HG03135 (cell line): ENCODE measurements at regions not wholly inside any gene's neighbourhood (a gene's known extent, or its start where the extent isn't known, plus 50 kb on each side); places are given as distances from the start of the nearest gene placed in this dataset.

Source experiments
- ATAC-seq: cut with Tn5 transposase; IDR thresholded peaks from one replicate; pipeline ENCODE4 v1.9.1; 2021; ENCODE audit warnings: mild to moderate bottlenecking, moderate library complexity; ENCODE audit not compliant: unreplicated experiment

DNA sequence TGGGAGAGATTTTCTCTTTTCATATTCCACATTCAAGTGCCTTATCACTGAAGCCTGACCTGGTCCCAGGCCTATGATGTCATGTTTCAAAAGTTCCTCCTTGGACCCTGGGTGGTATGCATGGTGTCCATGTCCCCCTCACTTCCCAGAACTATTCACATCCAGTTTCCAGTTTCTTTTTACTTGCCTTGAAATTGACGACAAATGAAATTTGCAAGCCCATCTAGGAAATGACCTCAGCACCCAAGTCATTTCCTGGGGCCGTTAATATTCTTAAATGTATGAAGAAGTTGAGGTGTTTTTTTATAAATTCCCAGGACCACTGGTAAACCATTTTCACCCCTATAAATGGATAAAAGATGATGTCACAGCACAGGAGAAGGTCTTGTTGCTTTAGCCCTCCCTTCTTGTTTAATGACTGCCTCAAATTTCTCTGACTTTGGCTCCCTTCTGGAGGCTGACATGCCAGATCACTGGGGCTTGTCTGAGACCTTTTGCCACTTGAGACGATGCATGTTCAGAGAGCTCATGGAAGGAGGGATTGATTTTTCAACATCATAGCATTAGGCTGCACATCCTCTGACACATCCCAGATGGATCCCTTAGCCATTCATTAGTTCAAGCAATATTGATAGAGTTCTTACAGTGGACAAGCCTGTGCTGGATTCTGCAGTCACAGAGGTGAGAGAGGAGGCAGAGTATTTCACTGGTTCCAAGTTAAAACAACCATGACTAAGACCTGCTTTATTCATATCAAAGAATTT lies 221.3 kb downstream of the PLPP3 start:
- no peak for ATAC-seq

DNA sequence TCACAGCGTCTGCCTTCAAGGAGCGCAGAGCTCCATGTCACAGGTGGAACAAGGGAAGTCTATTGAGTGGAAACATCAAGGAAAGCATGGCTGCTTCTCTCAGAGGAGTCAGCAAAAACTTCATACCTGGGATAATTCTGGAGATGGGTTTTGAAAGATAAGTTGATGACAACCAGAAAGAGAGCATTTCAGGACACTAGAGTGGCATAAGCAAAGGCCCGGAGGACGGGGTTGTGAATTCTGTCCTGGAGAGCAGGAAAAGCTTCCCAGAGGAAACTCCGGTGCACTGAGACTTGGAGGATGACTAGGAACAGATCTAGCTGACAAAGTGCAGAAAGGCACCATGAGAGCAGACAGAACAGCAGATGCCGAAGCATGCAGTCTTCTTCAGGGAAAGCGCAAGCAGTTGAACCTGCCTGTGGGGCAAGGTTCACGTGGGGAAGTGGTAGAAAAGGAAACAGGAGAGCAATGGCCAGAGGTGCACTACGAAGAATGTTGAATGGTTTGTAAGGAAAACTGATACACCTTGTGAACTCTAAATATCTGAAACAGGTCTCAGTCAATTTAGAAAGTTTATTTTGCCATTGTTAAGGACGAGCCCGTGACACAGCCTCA lies 222.9 kb downstream of the PLPP3 start:
- ATAC-seq = no peak

DNA sequence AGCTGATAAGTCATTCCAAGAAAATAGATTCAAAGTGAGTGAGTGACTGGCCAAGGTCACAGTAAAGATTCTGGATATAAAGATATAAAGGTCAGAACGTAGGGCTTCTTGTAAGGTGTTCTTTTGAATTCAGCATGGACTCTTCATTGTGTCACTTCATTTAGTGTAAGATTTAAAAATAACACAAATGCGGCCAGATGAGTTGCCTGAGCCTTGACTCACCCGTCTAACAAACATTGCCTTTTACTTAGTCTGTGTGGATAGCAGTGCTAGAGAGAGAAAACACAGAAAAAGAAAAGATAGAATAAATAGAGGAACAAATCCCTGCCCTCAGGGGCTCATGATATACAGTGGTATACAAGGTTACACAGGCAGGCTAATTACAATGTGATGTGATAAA lies 223.4 kb downstream of the PLPP3 start:
- no peak for ATAC-seq

DNA sequence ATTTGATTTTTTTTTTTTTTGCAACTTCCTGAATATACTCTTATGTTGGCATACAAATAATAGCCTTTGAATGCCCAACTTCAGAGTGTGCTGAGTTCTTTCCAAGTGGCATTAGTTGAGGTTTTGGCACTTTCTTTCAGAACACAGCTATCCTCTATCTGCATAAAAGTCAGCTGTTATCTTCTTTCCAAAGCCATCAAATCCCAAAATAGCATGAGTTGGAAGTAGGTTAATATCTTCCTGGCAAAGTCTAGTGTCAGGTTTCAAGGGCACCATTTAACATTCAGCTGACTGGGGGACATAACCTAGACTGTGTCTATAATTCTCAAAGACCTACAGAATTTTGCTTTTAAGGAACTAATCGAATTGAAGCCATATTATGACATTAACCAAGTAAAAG lies 223.9 kb downstream of the PLPP3 start:
- no peak for ATAC-seq

DNA sequence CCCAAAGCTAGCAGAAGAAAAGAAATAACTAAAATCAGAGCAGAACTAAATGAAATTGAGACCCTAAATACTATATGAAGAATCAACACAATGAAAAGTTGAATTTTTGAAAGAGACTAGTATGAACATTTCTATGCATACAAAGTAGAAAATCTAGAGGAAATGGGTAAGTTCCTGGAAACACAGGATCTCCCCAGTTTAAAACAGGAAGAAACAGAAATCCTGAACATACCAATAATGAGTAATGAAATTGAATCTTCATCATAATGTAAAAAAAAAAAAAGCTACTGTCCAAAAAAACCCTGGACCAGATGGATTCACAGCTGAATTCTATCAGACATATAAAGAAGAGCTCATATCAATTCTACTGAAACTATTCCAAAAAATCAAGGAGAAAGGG lies 233.5 kb downstream of the PLPP3 start:
- ATAC-seq = no peak

DNA sequence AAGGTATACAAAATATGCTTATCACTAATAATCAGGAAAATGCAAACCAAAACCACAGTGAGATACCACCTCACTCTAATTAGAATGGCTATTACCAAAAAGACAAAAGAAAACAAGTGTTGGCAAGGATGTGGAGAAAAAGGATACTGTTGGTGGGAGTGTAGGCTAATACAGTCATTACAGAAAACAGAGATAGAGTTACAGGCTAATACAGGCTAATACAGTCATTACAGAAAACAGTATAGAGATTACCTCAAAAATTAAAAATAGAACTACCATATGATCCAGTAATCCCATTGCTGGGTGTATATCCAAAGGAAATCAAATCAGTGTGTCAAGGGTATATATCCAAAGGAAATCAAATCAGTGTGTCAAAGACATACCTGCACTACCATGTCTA lies 238.4 kb downstream of the PLPP3 start:
- no peak for ATAC-seq

DNA sequence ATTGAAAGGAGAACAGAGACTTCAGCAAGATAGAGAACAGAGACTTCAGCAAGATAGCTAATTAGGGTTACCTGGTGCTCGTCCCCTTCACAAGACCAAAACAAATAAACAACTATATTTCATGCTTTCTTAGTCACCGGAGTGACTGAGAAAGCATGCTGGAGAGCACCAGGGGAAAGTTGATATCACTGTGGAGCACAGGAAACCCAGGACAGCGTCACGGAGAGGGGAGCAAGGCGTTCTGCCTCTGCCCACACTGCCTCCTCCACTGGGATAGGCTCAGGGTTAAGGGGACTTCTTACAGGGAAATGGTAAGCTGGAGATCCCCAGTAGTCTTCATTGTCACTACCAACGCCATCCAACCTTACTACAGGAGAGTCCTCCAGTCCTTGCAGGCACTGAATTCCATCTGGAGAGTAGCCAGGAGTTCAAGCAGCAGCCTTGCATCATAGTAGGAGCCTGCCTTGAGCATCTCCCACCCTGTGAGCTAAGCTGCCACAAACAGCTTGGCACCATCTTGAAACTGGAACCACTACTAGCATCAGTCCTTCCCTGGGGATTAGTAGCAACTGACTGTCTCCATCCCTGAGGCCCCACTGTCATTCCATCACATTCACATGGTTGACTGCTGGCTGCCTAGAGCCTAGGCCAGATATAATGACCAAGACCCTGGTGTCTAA lies 239.4 kb downstream of the PLPP3 start:
- ATAC-seq = no peak

DNA sequence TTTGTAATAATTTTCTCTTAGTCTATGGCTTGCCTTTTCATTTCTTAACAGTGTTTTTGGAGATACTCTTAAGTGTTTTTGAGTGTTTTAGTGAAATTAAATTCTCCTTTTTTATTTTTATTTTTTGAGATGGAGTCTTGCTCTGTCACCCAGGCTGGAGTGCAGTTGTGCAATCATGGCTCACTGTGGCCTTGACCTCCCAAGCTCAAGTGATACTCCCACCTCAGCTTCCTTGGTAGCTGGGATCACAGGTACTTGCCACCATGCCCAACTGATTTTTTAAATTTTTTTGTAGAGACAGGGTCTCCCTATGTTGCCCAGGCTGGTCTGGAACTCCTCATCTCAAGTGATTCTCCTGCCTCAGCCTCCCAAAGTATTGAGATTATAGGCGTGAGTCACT lies 240.3 kb downstream of the PLPP3 start:
- no peak for ATAC-seq

DNA sequence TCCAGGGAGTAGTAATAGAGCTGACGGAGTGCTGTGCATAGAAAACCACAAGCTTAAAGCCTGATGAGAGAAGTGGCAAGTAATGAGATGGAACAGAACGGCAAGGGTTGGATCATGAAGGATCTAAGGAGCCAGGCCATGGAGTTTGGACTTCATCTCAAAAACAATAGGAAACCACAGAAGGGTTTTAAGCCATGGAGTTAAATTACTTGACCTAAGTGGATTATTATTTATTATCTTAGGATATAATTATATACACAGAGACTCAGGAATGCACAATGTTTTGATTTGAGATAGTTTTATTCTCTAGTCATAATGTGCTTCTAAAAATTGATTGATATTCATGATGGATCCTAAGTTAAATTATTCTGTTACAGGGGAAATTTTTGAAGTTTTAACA lies 242.4 kb downstream of the PLPP3 start:
- ATAC-seq = no peak

DNA sequence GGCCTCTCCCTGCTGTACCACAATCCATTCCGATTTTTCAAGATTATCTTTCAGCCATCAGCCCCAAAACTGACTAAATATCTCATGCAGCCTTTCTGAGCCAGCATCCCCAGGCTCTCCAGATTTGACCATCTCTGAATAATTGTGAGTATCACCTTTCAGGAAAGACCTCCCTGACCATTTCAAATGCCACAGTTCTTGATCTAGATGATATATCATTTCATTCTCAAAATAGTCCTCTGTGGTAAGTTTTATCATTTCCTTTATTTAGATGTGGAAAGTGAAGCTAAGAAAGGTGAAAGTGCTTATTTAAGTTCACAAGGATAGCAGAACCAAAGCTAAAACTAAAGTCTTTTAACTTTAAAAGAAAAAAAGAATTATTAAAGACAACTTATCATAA lies 244.0 kb downstream of the PLPP3 start:
- ATAC-seq = no peak

DNA sequence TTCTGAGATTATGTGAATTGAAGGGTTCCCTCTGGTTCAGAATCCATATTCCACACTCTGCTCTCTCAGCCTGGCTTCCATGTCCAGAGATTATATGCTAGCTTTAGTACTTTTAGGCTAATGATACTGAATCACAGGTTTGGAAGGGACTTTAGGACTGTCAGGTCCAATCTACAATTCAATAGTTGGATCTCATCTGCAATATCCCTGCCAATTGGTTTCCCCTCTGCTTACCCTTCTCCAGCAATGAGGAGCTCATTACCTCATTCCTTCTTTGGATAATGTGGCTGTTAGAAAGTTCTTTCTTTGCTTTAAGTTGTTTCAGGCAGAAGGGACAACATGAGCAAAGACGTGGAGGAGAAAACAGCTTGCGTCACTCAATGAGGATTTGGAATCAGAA lies 245.3 kb downstream of the PLPP3 start:
- ATAC-seq = no peak

DNA sequence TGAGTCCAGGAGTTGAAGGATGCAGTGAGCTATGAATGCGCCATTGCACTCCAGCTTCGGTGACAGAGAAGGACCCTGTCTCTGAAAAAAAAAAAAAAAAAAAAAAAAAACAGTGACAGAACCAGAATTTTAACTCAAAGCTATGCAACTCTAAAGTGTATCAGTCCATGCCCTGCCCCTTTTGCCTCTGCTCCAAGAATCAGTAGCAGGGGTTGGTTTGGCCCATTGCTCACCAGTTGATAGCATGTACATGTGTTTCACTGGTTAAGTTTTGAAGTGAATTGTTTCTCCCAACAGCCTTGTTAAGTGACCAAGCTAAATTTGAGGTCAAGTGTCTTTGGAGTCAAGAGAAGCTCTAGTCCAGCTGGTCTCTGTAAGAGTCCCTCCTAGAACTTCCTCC lies 245.9 kb downstream of the PLPP3 start:
- ATAC-seq = no peak

DNA sequence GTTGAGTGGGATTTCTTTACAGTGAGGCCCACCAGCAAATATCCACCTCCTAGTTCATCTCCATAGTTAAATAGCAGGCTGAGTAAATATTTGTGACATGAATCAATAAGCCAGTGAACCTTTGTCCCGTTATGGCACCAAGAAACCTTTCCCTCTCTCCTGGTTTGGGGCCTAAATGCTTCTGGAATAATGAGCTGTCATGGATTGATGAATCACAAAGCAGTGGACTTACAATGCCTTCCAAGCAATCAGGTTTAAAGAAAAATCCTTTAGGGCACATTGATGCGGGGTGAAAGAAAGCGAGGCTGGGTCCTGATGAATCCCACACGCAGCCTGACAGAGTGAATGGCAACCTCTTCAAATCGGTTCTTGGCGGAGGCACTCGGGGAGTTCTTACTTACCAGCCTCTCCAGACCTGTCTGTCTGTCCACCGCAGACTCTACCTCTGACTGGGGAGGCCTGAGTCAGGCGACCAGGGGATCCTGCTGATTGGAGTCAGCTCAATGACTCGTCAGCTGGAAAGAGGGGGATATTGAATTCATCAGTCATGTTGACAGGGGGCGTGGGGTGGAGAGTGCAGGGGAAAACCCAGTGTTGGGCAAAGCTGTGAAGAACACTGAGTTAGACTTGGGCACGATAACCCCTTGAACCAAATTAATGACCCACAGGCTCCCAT lies 247.3 kb downstream of the PLPP3 start:
- no peak for ATAC-seq

DNA sequence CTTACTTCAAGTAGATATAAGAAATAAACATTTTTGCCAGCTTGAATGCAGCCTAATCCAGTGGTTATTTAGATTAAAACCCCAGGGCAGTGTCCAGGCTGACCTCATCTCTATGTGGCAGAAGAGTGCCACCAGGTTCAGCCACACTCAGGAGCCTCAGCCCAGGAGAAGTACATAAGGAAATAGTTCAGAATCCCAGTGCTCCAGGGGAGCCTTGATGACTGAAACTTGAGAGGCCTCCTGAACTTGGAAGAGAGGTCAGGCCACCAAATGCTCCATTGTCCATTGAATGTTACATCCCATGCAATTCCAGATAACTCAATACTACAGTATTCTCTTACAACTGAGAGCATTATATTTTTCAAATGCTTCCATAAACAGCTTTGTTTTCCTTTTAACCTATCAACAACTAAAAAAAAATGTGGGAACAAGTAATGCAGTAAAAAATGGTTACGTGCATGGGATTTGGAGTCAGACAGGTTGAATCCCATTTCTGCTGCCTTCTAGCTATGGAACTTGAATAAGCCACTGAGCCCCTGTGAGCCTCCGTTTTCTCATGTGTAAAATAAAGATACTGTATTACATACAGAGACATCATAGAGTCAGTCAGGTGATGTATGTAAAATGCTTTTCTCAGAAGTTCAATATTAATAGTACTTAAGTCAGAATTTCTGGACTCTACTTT lies 248.0 kb downstream of the PLPP3 start:
- ATAC-seq = no peak

DNA sequence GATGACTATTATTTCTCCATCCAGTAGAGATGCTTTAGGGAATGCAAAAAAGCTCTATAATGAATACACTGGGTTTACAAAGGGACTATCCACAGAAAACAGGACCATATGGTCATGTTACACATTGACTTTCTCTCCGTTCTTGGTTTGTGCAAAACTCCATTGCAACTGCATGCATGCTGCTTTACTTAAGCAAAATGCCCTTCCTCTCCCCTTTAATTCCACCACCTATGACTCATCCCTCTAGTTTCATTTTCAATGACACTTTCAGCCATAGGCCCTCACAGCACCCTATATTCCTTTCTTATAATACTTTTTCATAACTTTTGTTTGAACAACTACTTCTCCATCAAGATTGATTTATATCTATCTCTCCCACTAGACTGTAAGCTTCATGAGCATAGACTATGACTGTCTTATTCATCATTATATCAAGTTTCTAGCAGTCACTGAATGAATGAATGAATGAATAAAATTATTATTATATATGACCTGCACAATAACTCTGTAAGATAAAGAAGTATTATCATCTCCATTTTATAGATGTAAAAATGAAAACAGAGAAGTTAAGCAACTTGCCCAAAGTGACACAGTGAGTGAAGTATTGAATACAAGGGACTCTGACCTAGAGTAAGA lies 248.9 kb downstream of the PLPP3 start:
- peak; percentile 83 for ATAC-seq

DNA sequence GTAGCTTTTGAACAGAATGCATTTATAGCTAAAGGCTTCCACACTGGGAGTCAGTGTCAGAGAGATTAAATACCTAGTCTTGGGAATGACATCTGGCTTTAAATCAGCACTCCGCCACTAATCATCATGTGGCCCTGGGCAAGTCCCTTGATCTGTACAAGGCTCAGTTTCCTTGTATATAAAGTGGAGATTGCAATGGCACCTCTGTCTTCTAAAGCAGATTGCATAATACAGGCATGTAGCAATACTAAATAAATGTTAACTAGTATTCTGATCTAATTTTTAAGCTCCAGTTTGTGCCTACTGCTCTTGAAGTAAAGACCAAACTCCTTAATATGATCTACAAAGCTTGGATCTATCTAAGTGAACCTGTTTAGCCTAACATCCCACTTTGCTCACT lies 249.4 kb downstream of the PLPP3 start:
- ATAC-seq = peak; percentile 15

DNA sequence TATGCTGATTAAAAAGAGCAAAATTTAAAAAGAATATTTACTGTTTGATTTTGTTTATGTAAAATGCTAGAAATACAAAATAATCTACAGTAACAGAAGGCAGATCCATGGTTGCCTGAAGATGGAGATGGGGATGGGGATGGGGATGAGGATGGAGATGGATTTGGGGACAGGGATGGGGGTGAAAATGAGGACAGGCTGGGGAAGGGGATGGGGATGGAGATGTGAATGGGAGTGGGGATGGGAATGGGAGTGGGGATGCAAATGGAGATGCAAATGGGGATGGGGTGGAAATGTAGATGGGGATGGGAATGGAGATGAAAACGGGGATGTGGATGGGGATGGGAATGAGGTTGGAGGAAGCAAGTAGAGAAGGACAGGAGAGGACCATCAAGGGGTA lies 252.2 kb downstream of the PLPP3 start:
- no peak for ATAC-seq

DNA sequence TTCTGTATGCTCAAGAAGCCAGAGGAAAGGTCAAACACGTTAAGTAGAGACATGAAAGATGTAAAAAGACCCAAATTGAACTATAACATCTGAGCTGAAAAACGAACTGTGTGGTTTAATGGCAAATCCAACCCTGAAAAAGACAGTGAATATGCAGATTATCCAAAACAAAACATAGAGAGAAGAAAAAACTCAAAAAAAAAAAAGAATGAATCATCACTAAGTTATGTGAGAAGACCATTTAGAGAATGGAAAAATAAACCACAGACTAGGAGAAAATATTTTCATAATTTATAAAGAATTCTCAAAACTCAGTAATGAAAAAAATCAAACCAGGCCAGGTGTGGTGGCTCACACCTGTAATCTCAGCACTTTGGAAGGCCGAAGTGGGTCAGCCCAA lies 253.3 kb downstream of the PLPP3 start:
- ATAC-seq = no peak

DNA sequence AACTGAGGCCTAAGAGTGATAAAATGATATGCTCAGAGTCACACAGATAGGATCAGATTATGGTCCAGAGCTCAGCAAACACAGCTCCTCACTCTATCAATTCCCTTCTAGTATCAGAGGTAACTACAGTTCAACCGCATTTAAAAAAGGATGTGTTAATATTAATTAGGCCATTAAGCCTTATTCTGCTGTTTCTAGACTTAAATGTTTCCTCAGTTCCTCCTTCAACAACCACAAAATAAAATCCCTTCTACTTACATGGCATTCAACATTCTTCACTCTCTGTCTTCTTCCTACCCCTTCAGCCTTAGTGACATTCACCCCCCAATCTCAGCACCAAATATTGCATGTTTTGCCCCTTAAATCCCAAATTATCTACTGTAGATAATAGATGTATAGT lies 254.9 kb downstream of the PLPP3 start:
- no peak for ATAC-seq

DNA sequence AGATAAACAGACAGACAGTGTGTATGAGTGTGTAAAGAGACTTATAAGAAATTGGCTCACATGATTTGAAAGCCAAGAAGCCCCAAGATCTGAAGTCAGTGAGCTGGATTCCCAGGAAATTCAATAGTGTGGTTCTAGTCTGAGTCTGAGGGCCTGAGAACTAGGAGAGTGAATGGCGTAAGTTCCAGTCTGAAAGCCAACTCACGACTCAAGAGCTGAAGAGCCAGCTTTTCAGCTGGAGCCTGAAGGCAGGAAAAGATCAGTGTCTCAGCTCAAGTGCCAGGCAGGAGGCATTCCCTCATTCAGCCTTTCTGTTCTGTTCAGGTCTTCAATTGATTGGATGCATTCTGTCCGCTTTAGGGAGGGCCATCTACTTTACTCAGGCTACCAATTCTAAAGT lies 257.2 kb downstream of the PLPP3 start:
- ATAC-seq = no peak

DNA sequence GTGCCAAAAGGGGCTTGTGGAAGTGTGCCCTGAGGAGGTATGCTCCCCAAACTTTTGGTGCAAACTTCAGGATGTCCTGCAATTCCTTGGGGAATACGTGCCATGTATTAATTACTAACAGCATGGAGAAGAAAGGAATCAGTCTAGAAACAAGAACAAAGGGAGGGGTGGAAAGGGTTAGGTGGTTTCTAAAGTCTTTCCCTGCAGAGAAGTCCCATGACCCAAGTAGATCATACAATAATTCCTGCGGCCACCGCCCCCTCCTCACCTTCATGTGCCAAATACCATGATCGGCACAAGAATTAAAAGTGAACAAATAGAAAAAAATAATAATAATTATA lies 258.2 kb downstream of the PLPP3 start:
- ATAC-seq = no peak
